LNCAP (cell line): ENCODE measurements at regions not wholly inside any gene's neighbourhood (a gene's known extent, or its start where the extent isn't known, plus 50 kb on each side); places are given as distances from the start of the nearest gene placed in this dataset.

ENCODE experiments used
- CTCF ChIP-seq: fragments of 450-650 bp; IDR thresholded peaks from 2 replicates; pipeline ENCODE4 v1.5.1; 2017; ENCODE audit warnings: mild to moderate bottlenecking

- TF ChIP-seq CTCF, result no peak
Measured at GRCh38 chr5:13519131-13519530, 425.4 kb downstream of the DNAH5 start.

GRCh38 chr5:13516195-13516594, 428.3 kb downstream of the DNAH5 start:
- TF ChIP-seq CTCF, result no peak

GRCh38 chr5:13511442-13511841, 433.0 kb downstream of the DNAH5 start:
- TF ChIP-seq CTCF, result no peak

GRCh38 chr5:13510616-13511015, 433.9 kb downstream of the DNAH5 start:
- TF ChIP-seq CTCF, result no peak

GRCh38 chr5:13508559-13508958, 435.9 kb downstream of the DNAH5 start:
- TF ChIP-seq CTCF, result no peak

GRCh38 chr5:13505326-13505725, 439.2 kb downstream of the DNAH5 start:
- TF ChIP-seq CTCF, result no peak

- no peak for TF ChIP-seq CTCF
Measured at GRCh38 chr5:13503017-13503416, 441.5 kb downstream of the DNAH5 start.

- no peak for TF ChIP-seq CTCF
Measured at GRCh38 chr5:13501176-13501575, 443.3 kb downstream of the DNAH5 start.
